AG04449 (cell line): ENCODE measurements at regions not wholly inside any gene's neighbourhood (a gene's known extent, or its start where the extent isn't known, plus 50 kb on each side); places are given as distances from the start of the nearest gene placed in this dataset.

Source experiments
- CTCF ChIA-PET: fragments of 350-600 bp; formaldehyde crosslinking; extraction: SDS; loops from one replicate; lab custom pipeline; 2021; ENCODE audit warnings: antibody characterized with exemption; lab: Yijun Ruan, JAX
- POLR2A ChIA-PET: fragments of 400-600, 350-600 bp; formaldehyde crosslinking; extraction: SDS; loops from one replicate; lab custom pipeline; 2020; ENCODE audit warnings: antibody characterized with exemption, inconsistent platforms; lab: Yijun Ruan, JAX
- DNase-seq: peaks from one replicate; pipeline ENCODE4 v3.0.0-alpha.2; 2010; ENCODE audit warnings: low read depth, low spot score
- H3K4me3 ChIP-seq: 2 replicates; pipeline ENCODE4 v1.5.1; 2011; ENCODE audit warnings: low read depth, mild to moderate bottlenecking, control low read depth, low read length
- CTCF ChIP-seq: IDR thresholded peaks from one replicate; pipeline ENCODE4 v1.5.1; 2011; ENCODE audit warnings: mild to moderate bottlenecking, moderate library complexity, low read length, control low read depth, inconsistent platforms; ENCODE audit not compliant: insufficient read depth; ENCODE audit errors: missing control alignments

- no peak overlapping the region for H3K4me3 ChIP-seq
- ChIA-PET POLR2A (no interaction called here), CTCF (no interaction called here)
- no peak for TF ChIP-seq CTCF
- no peak for DNase-seq
Observed at GRCh38 chr12:92365836-92366235, 220.2 kb upstream of the BTG1 start.

GRCh38 chr12:92365333-92365732, 219.7 kb upstream of the BTG1 start:
- POLR2A ChIA-PET = no interaction called here
- no peak for TF ChIP-seq CTCF
- CTCF ChIA-PET = no interaction called here
- no peak overlapping the region for H3K4me3 ChIP-seq
- no peak for DNase-seq

- peak overlapping the region; percentile 33 for H3K4me3 ChIP-seq
- TF ChIP-seq CTCF = no peak
- POLR2A ChIA-PET = interaction anchor here (0.6 to 1.3 kb wide), 3 partner anchors 69 to 363 kb away, joined by 3 to 4 read pairs (median 3); partner anchors contain the start of gene BTG1
- CTCF ChIA-PET = interaction anchor here (0.8 to 1.6 kb wide), 2 partner anchors 10 to 45 kb away, joined by 3 read pairs; no protein-coding TSS in a partner anchor
- DNase-seq = no peak
Observed at GRCh38 chr12:92363295-92364146, 217.9 kb upstream of the BTG1 start.

GRCh38 chr12:92362785-92363184, 217.1 kb upstream of the BTG1 start:
- H3K4me3 ChIP-seq = no peak overlapping the region
- POLR2A ChIA-PET = interaction anchor here (1.0 to 1.3 kb wide), 2 partner anchors 68 to 217 kb away, joined by 3 to 4 read pairs; partner anchors contain the start of gene BTG1
- DNase-seq = no peak
- no peak for TF ChIP-seq CTCF
- CTCF ChIA-PET = interaction anchor here (1.6 kb wide), 1 partner anchor 46 kb away, joined by 3 read pairs; no protein-coding TSS in a partner anchor

GRCh38 chr12:92362126-92362525, 216.5 kb upstream of the BTG1 start:
- no peak for DNase-seq
- CTCF ChIA-PET = interaction anchor here (0.9 kb wide), 1 partner anchor 980 kb away, joined by 3 read pairs; no protein-coding TSS in a partner anchor
- TF ChIP-seq CTCF = no peak
- H3K4me3 ChIP-seq = no peak overlapping the region
- POLR2A ChIA-PET = no interaction called here

GRCh38 chr12:92360543-92360942, 214.9 kb upstream of the BTG1 start:
- ChIA-PET POLR2A (no interaction called here), CTCF (no interaction called here)
- no peak overlapping the region for H3K4me3 ChIP-seq
- no peak for DNase-seq
- TF ChIP-seq CTCF = no peak
